Stimulated activated CD8-positive, alpha-beta memory T cell treated with anti-CD3 and anti-CD28 coated beads, Interleukin-15, amount 100 ng/mL, for 4 hours (primary cell): ENCODE measurements at regions not wholly inside any gene's neighbourhood (a gene's known extent, or its start where the extent isn't known, plus 50 kb on each side); places are given as distances from the start of the nearest gene placed in this dataset.

ENCODE experiments used
- DNase-seq, 2 donors: peaks; one replicate each; pipeline ENCODE4 v3.0.0-alpha.2; 2020; ENCODE audit warnings: low read depth in 2 of 2

- no peak for DNase-seq
These were observed 174.4 kb upstream of the APCDD1 start for GRCh38 chr18:10279905-10280644.

- no peak for DNase-seq
These were observed 169.7 kb upstream of the APCDD1 start for GRCh38 chr18:10284540-10285282.

- no peak for DNase-seq
These were observed 169.2 kb upstream of the APCDD1 start for GRCh38 chr18:10285283-10285640.

GRCh38 chr18:10286580-10287150 is 167.8 kb upstream of the APCDD1 start:
- DNase-seq = no peak

- DNase-seq = no peak
These were observed 165.2 kb upstream of the APCDD1 start for GRCh38 chr18:10289251-10289650.

- DNase-seq = no peak
These were observed 164.3 kb upstream of the APCDD1 start for GRCh38 chr18:10289951-10290637.

GRCh38 chr18:10290638-10291235 is 163.7 kb upstream of the APCDD1 start:
- no peak for DNase-seq

- no peak for DNase-seq
These were observed 162.9 kb upstream of the APCDD1 start for GRCh38 chr18:10291568-10291981.

- no peak for DNase-seq
These were observed 160.5 kb upstream of the APCDD1 start for GRCh38 chr18:10293966-10294365.

GRCh38 chr18:10295751-10296150 is 158.7 kb upstream of the APCDD1 start:
- DNase-seq = no peak

GRCh38 chr18:10296491-10296890 is 157.9 kb upstream of the APCDD1 start:
- DNase-seq = no peak

- no peak for DNase-seq
These were observed 157.3 kb upstream of the APCDD1 start for GRCh38 chr18:10297086-10297485.

- DNase-seq = no peak
These were observed 156.1 kb upstream of the APCDD1 start for GRCh38 chr18:10298346-10298745.

GRCh38 chr18:10299643-10300042 is 154.8 kb upstream of the APCDD1 start:
- no peak for DNase-seq

- DNase-seq = no peak
These were observed 153.7 kb upstream of the APCDD1 start for GRCh38 chr18:10300739-10301138.

- no peak for DNase-seq
These were observed 152.5 kb upstream of the APCDD1 start for GRCh38 chr18:10301831-10302483.

GRCh38 chr18:10303171-10303570 is 151.3 kb upstream of the APCDD1 start:
- no peak for DNase-seq

- no peak for DNase-seq
These were observed 149.6 kb upstream of the APCDD1 start for GRCh38 chr18:10304853-10305252.

GRCh38 chr18:10306779-10307178 is 147.7 kb upstream of the APCDD1 start:
- no peak for DNase-seq

GRCh38 chr18:10308154-10308553 is 146.3 kb upstream of the APCDD1 start:
- no peak for DNase-seq

GRCh38 chr18:10310626-10311025 is 143.8 kb upstream of the APCDD1 start:
- DNase-seq = no peak
